Keratinocyte (primary cell): ENCODE measurements at regions not wholly inside any gene's neighbourhood (a gene's known extent, or its start where the extent isn't known, plus 50 kb on each side); places are given as distances from the start of the nearest gene placed in this dataset.

ENCODE experiments used
- EZH2 ChIP-seq: IDR thresholded peaks from one replicate; pipeline ENCODE4 v1.6.1; 2012; ENCODE audit warnings: inconsistent platforms, mild to moderate bottlenecking, low read length, moderate library complexity
- TF ChIP-seq, protein P1 (sequence below), 3 experiments: IDR thresholded peaks in 1 of 3; conservative IDR thresholded peaks in 1 of 3; optimal IDR thresholded peaks in 1 of 3; 2 replicates in 2 of 3; 3 replicates in 1 of 3; pipeline versions ENCODE3 to v1.5.1; 2011; ENCODE audit warnings: low read length in 3 of 3, mild to moderate bottlenecking in 3 of 3, moderate library complexity in 2 of 3, control low read depth in 1 of 3, inconsistent platforms in 1 of 3; ENCODE audit not compliant: insufficient read depth in 2 of 3; ENCODE audit errors: extremely low read depth in 1 of 3

DNA sequence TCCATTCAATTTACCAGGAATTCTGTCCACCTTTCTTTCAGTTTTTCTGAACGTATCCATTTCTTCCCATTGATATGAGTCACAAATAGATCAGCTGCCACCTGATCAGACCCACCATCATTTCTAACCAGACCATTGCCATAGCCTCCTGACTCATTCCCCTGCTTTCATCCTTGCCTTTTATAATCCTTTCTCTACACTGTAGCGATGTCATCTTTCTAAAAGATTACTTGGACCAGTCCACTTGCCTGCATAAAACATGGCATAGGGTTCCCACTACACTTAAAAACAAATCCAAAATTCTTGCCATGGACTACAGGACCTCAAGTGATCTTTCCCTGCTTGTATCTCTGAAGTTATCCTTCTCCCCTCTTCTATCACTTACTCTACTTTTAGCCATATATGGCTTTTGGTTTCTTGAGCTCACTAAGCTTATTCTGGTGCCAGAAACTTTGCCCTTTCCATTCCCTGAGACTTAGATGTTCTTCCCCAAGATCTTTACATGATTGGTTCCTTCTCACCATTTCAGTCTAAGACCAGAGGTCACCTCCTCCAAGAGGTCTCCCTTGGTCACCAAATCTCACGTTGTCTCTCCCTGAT lies 149.5 kb upstream of the KRR1 start:
- TF ChIP-seq, protein P1, sequence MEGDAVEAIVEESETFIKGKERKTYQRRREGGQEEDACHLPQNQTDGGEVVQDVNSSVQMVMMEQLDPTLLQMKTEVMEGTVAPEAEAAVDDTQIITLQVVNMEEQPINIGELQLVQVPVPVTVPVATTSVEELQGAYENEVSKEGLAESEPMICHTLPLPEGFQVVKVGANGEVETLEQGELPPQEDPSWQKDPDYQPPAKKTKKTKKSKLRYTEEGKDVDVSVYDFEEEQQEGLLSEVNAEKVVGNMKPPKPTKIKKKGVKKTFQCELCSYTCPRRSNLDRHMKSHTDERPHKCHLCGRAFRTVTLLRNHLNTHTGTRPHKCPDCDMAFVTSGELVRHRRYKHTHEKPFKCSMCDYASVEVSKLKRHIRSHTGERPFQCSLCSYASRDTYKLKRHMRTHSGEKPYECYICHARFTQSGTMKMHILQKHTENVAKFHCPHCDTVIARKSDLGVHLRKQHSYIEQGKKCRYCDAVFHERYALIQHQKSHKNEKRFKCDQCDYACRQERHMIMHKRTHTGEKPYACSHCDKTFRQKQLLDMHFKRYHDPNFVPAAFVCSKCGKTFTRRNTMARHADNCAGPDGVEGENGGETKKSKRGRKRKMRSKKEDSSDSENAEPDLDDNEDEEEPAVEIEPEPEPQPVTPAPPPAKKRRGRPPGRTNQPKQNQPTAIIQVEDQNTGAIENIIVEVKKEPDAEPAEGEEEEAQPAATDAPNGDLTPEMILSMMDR (optimal IDR thresholded peaks at IDR 0.05 in 1 of 3, IDR thresholded peaks at IDR 0.05 in 1 of 3, conservative IDR thresholded peaks at IDR 0.05 in 1 of 3; ENCODE audit: extremely low read depth in 1 of 3, insufficient read depth in 2 of 3, low read length in 3 of 3) = no peak
- TF ChIP-seq EZH2 = no peak
